Esophagus squamous epithelium (tissue), 4 donors: ENCODE measurements at regions not wholly inside any gene's neighbourhood (a gene's known extent, or its start where the extent isn't known, plus 50 kb on each side); places are given as distances from the start of the nearest gene placed in this dataset.

Source experiments
- CTCF ChIP-seq, 6 experiments: fragments of 450-650 bp in 4 of 6; fragments of 200-600 bp in 2 of 6; sonication (generic) in 2 of 6; IDR thresholded peaks; one replicate each; pipeline ENCODE4 v1.5.1; 2016 to 2019; ENCODE audit warnings: antibody characterized with exemption in 6 of 6, mild to moderate bottlenecking in 4 of 6, moderate library complexity in 4 of 6
- POLR2A ChIP-seq, 4 donors: fragments of 450-650 bp; IDR thresholded peaks; one replicate each; pipeline ENCODE4 v1.6.1; 2017; ENCODE audit warnings: antibody characterized with exemption in 4 of 4, mild to moderate bottlenecking in 4 of 4, moderate library complexity in 3 of 4

- TF ChIP-seq CTCF (IDR thresholded peaks at IDR 0.05) (no peak), POLR2A (IDR thresholded peaks at IDR 0.05) (no peak)
These were observed 187.0 kb downstream of the SOX9 start for GRCh38 chr17:72307836-72308235.
